Lung (tissue), 12 donors: ENCODE measurements at regions not wholly inside any gene's neighbourhood (a gene's known extent, or its start where the extent isn't known, plus 50 kb on each side); places are given as distances from the start of the nearest gene placed in this dataset. TPM values are rescaled to one million over a fixed set of nuclear protein-coding genes. Genes with fewer than 3 reads are reported as not detected.

Experiments
- ATAC-seq: fragments of 200-7000 bp; cut with Tn5 transposase; one replicate; pipeline ENCODE4 v1.9.1; 2020; ENCODE audit warnings: moderate number of reproducible peaks; ENCODE audit not compliant: insufficient read depth, low FRiP score
- DNase-seq, 3 donors: peaks; one replicate each; pipeline ENCODE4 v3.0.0-alpha.2; 2013 to 2017
- H3K27ac ChIP-seq, 2 donors: one replicate each; pipeline ENCODE4 v1.5.1; 2013; ENCODE audit warnings: mild to moderate bottlenecking in 2 of 2, moderate library complexity in 2 of 2, control low read depth in 1 of 2, inconsistent platforms in 1 of 2, low read depth in 1 of 2, low read length in 1 of 2
- H3K27me3 ChIP-seq, 3 donors: one replicate each; pipeline ENCODE4 v1.5.1; 2013; ENCODE audit warnings: low read length in 2 of 3; ENCODE audit not compliant: control insufficient read depth in 3 of 3, insufficient read depth in 3 of 3
- H3K36me3 ChIP-seq, 4 donors: one replicate each; pipeline ENCODE4 v1.5.1; 2013; ENCODE audit warnings: low read length in 4 of 4, mild to moderate bottlenecking in 1 of 4, moderate library complexity in 1 of 4; ENCODE audit not compliant: control insufficient read depth in 4 of 4, insufficient read depth in 4 of 4
- H3K4me1 ChIP-seq, 5 donors: one replicate each; pipeline ENCODE4 v1.5.1; 2013; ENCODE audit warnings: low read length in 5 of 5, mild to moderate bottlenecking in 2 of 5, moderate library complexity in 1 of 5; ENCODE audit not compliant: control insufficient read depth in 5 of 5, insufficient read depth in 5 of 5
- H3K4me3 ChIP-seq: one replicate; pipeline ENCODE4 v1.5.1; 2013; ENCODE audit warnings: mild to moderate bottlenecking, control low read depth, moderate library complexity
- H3K9ac ChIP-seq, 2 donors: one replicate each; pipeline ENCODE4 v1.5.1; 2013; ENCODE audit warnings: low read length in 2 of 2, control low read depth in 1 of 2; ENCODE audit not compliant: insufficient read depth in 1 of 2
- H3K9me3 ChIP-seq, 4 donors: one replicate each; pipeline ENCODE4 v1.5.1; 2013; ENCODE audit warnings: low read length in 3 of 4, mild to moderate bottlenecking in 1 of 4, moderate library complexity in 1 of 4; ENCODE audit not compliant: control insufficient read depth in 4 of 4, insufficient read depth in 3 of 4
- CTCF ChIP-seq: IDR thresholded peaks from 2 replicates; pipeline ENCODE4 v1.5.1; 2012; ENCODE audit warnings: mild to moderate bottlenecking; ENCODE audit errors: control extremely low read depth, extremely low read depth
- WGBS, 2 donors: extraction: QIAGEN DNeasy Blood & Tissue Kit; methylation state at CpG; one replicate each; pipeline ENCODE4 v1.1.7; 2013; 5-methylcytosine and 5-hydroxymethylcytosine counted together
- small RNA-seq: library from RNA; depleted of rRNA; stranded (forward); fragments of <200 nt; gene quantifications from one replicate; pipeline ENCODE3, GENCODE V24; 2014; ENCODE audit warnings: low replicate concordance
- donor health status: control.
- donor health status: control.
- donor health status: Bipolar disorder and iron deficiency.
- donor health status: healthy.
- donor health status: DM: yes; HTN: yes; CAD: no.

- no peaks in the 10 kb centered on the region for H3K36me3 ChIP-seq
- H3K9ac ChIP-seq, result no peak overlapping the region
- DNase-seq, result no peak
- no peaks in the 10 kb centered on the region for H3K27me3 ChIP-seq
- no peak overlapping the region for H3K4me3 ChIP-seq
- ATAC-seq, result no peak
- H3K4me1 ChIP-seq, result no peaks in the 10 kb centered on the region
- peaks cover 0 to 1% (median 0%) of the 10 kb centered on the region in 4 donors for H3K9me3 ChIP-seq
- 54 to 62% methylated on average over 3 of the region's 3 CpGs for WGBS, 2 donors
- no peak overlapping the region for H3K27ac ChIP-seq
- no peak for TF ChIP-seq CTCF
Observed at GRCh38 chr13:23129331-23129730, 51.4 kb upstream of the SGCG start.

Small RNA genes lying in the stretch of these regions (small RNA-seq; reads per million reads assigned to genes)
- not detected for gene MTND3P1
- not detected for gene RF00049
